Sigmoid colon (tissue), 6 donors: ENCODE measurements at regions not wholly inside any gene's neighbourhood (a gene's known extent, or its start where the extent isn't known, plus 50 kb on each side); places are given as distances from the start of the nearest gene placed in this dataset.
"Not testable (repeated sequence)": the region's sequence is repeated elsewhere in the genome, so short reads cannot be mapped to it uniquely, and the experiment has no call there.

ENCODE experiments used
- DNase-seq: peaks from one replicate; pipeline ENCODE4 v3.0.0-alpha.2; 2019
- H3K27ac ChIP-seq, 4 donors: fragments of 200-600 bp; sonication (generic); one replicate each; pipeline ENCODE4 v1.5.1; 2016 to 2019; ENCODE audit warnings: mild to moderate bottlenecking in 1 of 4
- H3K27me3 ChIP-seq, 3 donors: fragments of 200-600 bp; sonication (generic); one replicate each; pipeline ENCODE4 v1.5.1; 2019; ENCODE audit warnings: mild to moderate bottlenecking in 1 of 3
- H3K36me3 ChIP-seq, 4 donors: fragments of 200-600 bp; sonication (generic); one replicate each; pipeline ENCODE4 v1.5.1; 2016 to 2019
- H3K4me1 ChIP-seq, 4 donors: fragments of 200-600 bp; sonication (generic); one replicate each; pipeline ENCODE4 v1.5.1; 2017 to 2019
- H3K4me3 ChIP-seq, 4 donors: fragments of 200-600 bp; sonication (generic); one replicate each; pipeline ENCODE4 v1.5.1; 2017 to 2019; ENCODE audit warnings: mild to moderate bottlenecking in 2 of 4, moderate library complexity in 1 of 4
- H3K9me3 ChIP-seq, 4 donors: fragments of 200-600 bp in 3 of 4; sonication (generic) in 3 of 4; one replicate each; pipeline versions ENCODE4 v1.5.1 to v1.6.1; 2013 to 2019
- CTCF ChIP-seq, 4 experiments: fragments of 450-650 bp in 3 of 4; fragments of 200-600 bp in 1 of 4; IDR thresholded peaks; one replicate each; pipeline ENCODE4 v1.5.1; 2016 to 2019; ENCODE audit warnings: antibody characterized with exemption in 4 of 4, mild to moderate bottlenecking in 3 of 4, moderate library complexity in 2 of 4
- EP300 ChIP-seq, 4 donors: sonication (generic); formaldehyde crosslinking; IDR thresholded peaks; one replicate each; pipeline ENCODE4 v1.6.1; 2017; ENCODE audit warnings: antibody characterized with exemption in 4 of 4
- POLR2A ChIP-seq, 2 donors: fragments of 450-650 bp; IDR thresholded peaks; one replicate each; pipeline ENCODE4 v1.6.1; 2016; ENCODE audit warnings: antibody characterized with exemption in 2 of 2, mild to moderate bottlenecking in 2 of 2, moderate library complexity in 2 of 2
- POLR2AphosphoS5 ChIP-seq, 4 donors: sonication (generic); formaldehyde crosslinking; IDR thresholded peaks; one replicate each; pipeline ENCODE4 v1.6.1; 2017; ENCODE audit warnings: antibody characterized with exemption in 4 of 4
- WGBS, 2 donors: extraction: QIAGEN DNeasy Blood & Tissue Kit; methylation state at CpG; one replicate each; pipeline ENCODE4 v1.1.7; 2013; 5-methylcytosine and 5-hydroxymethylcytosine counted together
- intact Hi-C: fragments of 100-400 bp; cut with DNase I; formaldehyde crosslinking; loops from one replicate; pipeline ENCODE4 v1.15.1; 2023
- donor health status: healthy with polysubstance abuse.
- donor health status: healthy.

GRCh38 chr6:93183531-93183972 is 235.8 kb downstream of the EPHA7 start:
- H3K4me1 ChIP-seq, result no peaks in the 10 kb centered on the region
- no peak for TF ChIP-seq CTCF (IDR thresholded peaks at IDR 0.05)
- no peaks in the 10 kb centered on the region for H3K27me3 ChIP-seq
- H3K4me3 ChIP-seq, result no peak overlapping the region
- 5 to 28% methylated on average over 3 of the region's 3 CpGs for WGBS, 2 donors
- no peak for DNase-seq
- H3K36me3 ChIP-seq, result no peaks in the 10 kb centered on the region
- H3K27ac ChIP-seq, result no peak overlapping the region
- intact Hi-C loops, result no loop called here
- H3K9me3 ChIP-seq, result no peaks in the 10 kb centered on the region

GRCh38 chr6:93182938-93183479 is 236.3 kb downstream of the EPHA7 start:
- Histone ChIP-seq H3K27ac (no peak overlapping the region), H3K4me3 (no peak overlapping the region), H3K36me3 (no peaks in the 10 kb centered on the region), H3K4me1 (no peaks in the 10 kb centered on the region), H3K9me3 (no peaks in the 10 kb centered on the region), H3K27me3 (no peaks in the 10 kb centered on the region)
- no peak for DNase-seq
- intact Hi-C loops, result no loop called here
- no peak for TF ChIP-seq POLR2AphosphoS5 (IDR thresholded peaks at IDR 0.05)
- TF ChIP-seq POLR2A (IDR thresholded peaks at IDR 0.05), result no peak
- no peak for TF ChIP-seq EP300 (IDR thresholded peaks at IDR 0.05)
- TF ChIP-seq CTCF (IDR thresholded peaks at IDR 0.05), result no peak
- 11 to 57% methylated on average over 2 of the region's 2 CpGs for WGBS, 2 donors

- no peak for DNase-seq
- no peaks in the 10 kb centered on the region for H3K36me3 ChIP-seq
- 80 to 90% methylated on average over 2 of the region's 2 CpGs for WGBS, 2 donors
- H3K9me3 ChIP-seq, result no peaks in the 10 kb centered on the region
- no peak overlapping the region for H3K4me3 ChIP-seq
- H3K4me1 ChIP-seq, result no peaks in the 10 kb centered on the region
- intact Hi-C loops, result no loop called here
- no peaks in the 10 kb centered on the region for H3K27me3 ChIP-seq
- TF ChIP-seq POLR2A (IDR thresholded peaks at IDR 0.05), result no peak
- H3K27ac ChIP-seq, result no peak overlapping the region
These were observed 241.4 kb downstream of the EPHA7 start for GRCh38 chr6:93177918-93178317.

- intact Hi-C loops, result no loop called here
- WGBS, 2 donors, result 68 to 75% methylated on average over 3 of the region's 3 CpGs
- Histone ChIP-seq H3K4me1 (no peaks in the 10 kb centered on the region), H3K4me3 (no peak overlapping the region), H3K27ac (no peak overlapping the region), H3K27me3 (no peaks in the 10 kb centered on the region), H3K36me3 (no peaks in the 10 kb centered on the region), H3K9me3 (no peaks in the 10 kb centered on the region)
- TF ChIP-seq POLR2A (IDR thresholded peaks at IDR 0.05) (no peak), CTCF (IDR thresholded peaks at IDR 0.05) (no peak), POLR2AphosphoS5 (IDR thresholded peaks at IDR 0.05) (no peak), EP300 (IDR thresholded peaks at IDR 0.05) (no peak)
- DNase-seq, result no peak
These were observed 241.9 kb downstream of the EPHA7 start for GRCh38 chr6:93177438-93177837.

GRCh38 chr6:93176070-93176469 is 243.3 kb downstream of the EPHA7 start:
- TF ChIP-seq POLR2AphosphoS5 (IDR thresholded peaks at IDR 0.05) (no peak), POLR2A (IDR thresholded peaks at IDR 0.05) (no peak), EP300 (IDR thresholded peaks at IDR 0.05) (no peak), CTCF (IDR thresholded peaks at IDR 0.05) (no peak)
- H3K27ac ChIP-seq, result no peak overlapping the region
- no peaks in the 10 kb centered on the region for H3K4me1 ChIP-seq
- no peaks in the 10 kb centered on the region for H3K36me3 ChIP-seq
- WGBS, 2 donors, result 78 to 82% methylated on average over 1 of the region's 1 CpG
- no peak for DNase-seq
- intact Hi-C loops, result no loop called here
- H3K27me3 ChIP-seq, result no peaks in the 10 kb centered on the region
- no peaks in the 10 kb centered on the region for H3K9me3 ChIP-seq
- H3K4me3 ChIP-seq, result no peak overlapping the region

GRCh38 chr6:93173573-93173972 is 245.8 kb downstream of the EPHA7 start:
- WGBS, 2 donors, result 74 to 78% methylated on average over 5 to 6 of the region's 10 CpGs
- H3K36me3 ChIP-seq, result not testable (repeated sequence)

More at GRCh38 chr6:93173573-93173972, 245.8 kb downstream of the EPHA7 start:
- H3K27ac ChIP-seq, H3K9me3 ChIP-seq, H3K4me3 ChIP-seq, intact Hi-C loops, DNase-seq, H3K4me1 ChIP-seq, H3K27me3 ChIP-seq: not testable (repeated sequence)
